ENCODE measurements at regions not wholly inside any gene's neighbourhood (a gene's known extent, or its start where the extent isn't known, plus 50 kb on each side); places are given as distances from the start of the nearest gene placed in this dataset.
"Not testable (repeated sequence)": the region's sequence is repeated elsewhere in the genome, so short reads cannot be mapped to it uniquely, and the experiment has no call there.

GRCh38 chr3:40939030-40939740 lies 260.1 kb upstream of the CTNNB1 start:
- no peak overlapping the region for H3K4me3 ChIP-seq (ENCODE audit: low read depth, low read length, poor library complexity, severe bottlenecking)
- H3K9me3 ChIP-seq (ENCODE audit: low read length) = no peaks in the 10 kb centered on the region
- no peak overlapping the region for H3K27ac ChIP-seq (ENCODE audit: low read depth, low read length, poor library complexity, severe bottlenecking)
- ChIA-PET CTCF (ENCODE audit: unreplicated experiment) (no interaction called here), POLR2A (interaction anchor here (1.2 kb wide), 1 partner anchor 10 kb away, joined by 4 read pairs; no protein-coding TSS in a partner anchor)
- no peak for TF ChIP-seq EZH2phosphoT487 (IDR thresholded peaks at IDR 0.05; ENCODE audit: borderline replicate concordance, low read depth, low read length)
- no peak for TF ChIP-seq CTCF (conservative IDR thresholded peaks at IDR 0.05; ENCODE audit: low read length)
- H3K4me1 ChIP-seq (ENCODE audit: insufficient read depth, low read length, poor library complexity, severe bottlenecking) = no peaks in the 10 kb centered on the region
- BruUV-seq (replicated peaks) = no TSS peak
- no peak overlapping the region for H2AFZ ChIP-seq (ENCODE audit: low read length)
- intact Hi-C loops (cut with micrococcal nuclease; ENCODE audit: unreplicated experiment) = no loop called here
- H4K20me1 ChIP-seq (ENCODE audit: insufficient read depth, low read length) = no peaks in the 10 kb centered on the region
- H3K4me2 ChIP-seq (ENCODE audit: low read length) = no peak overlapping the region
- no peaks in the 10 kb centered on the region for H3K9me2 ChIP-seq (ENCODE audit: insufficient read depth, low read length)
- no peak for DNase-seq (ENCODE audit: low spot score)
- no peaks in the 10 kb centered on the region for H3K79me2 ChIP-seq (ENCODE audit: insufficient read depth, low read depth, low read length)
- no peaks in the 10 kb centered on the region for H3K36me3 ChIP-seq (ENCODE audit: insufficient read depth, low read length)

GRCh38 chr3:40939741-40940130 lies 259.6 kb upstream of the CTNNB1 start:
- H3K9me3 ChIP-seq (ENCODE audit: low read length) = no peaks in the 10 kb centered on the region
- H3K4me2 ChIP-seq (ENCODE audit: low read length) = no peak overlapping the region
- no peak for TF ChIP-seq EZH2phosphoT487 (IDR thresholded peaks at IDR 0.05; ENCODE audit: borderline replicate concordance, low read depth, low read length)
- TF ChIP-seq CTCF (conservative IDR thresholded peaks at IDR 0.05; ENCODE audit: low read length) = no peak
- H3K4me3 ChIP-seq (ENCODE audit: low read depth, low read length, poor library complexity, severe bottlenecking) = no peak overlapping the region
- H3K4me1 ChIP-seq (ENCODE audit: insufficient read depth, low read length, poor library complexity, severe bottlenecking) = no peaks in the 10 kb centered on the region
- H3K9me2 ChIP-seq (ENCODE audit: insufficient read depth, low read length) = no peaks in the 10 kb centered on the region
- BruUV-seq (replicated peaks) = no TSS peak
- no peak overlapping the region for H2AFZ ChIP-seq (ENCODE audit: low read length)
- POLR2A ChIA-PET = no interaction called here
- H3K36me3 ChIP-seq (ENCODE audit: insufficient read depth, low read length) = no peaks in the 10 kb centered on the region
- intact Hi-C loops (cut with micrococcal nuclease; ENCODE audit: unreplicated experiment) = no loop called here
- CTCF ChIA-PET (ENCODE audit: unreplicated experiment) = no interaction called here
- no peaks in the 10 kb centered on the region for H3K79me2 ChIP-seq (ENCODE audit: insufficient read depth, low read depth, low read length)
- no peak overlapping the region for H3K27ac ChIP-seq (ENCODE audit: low read depth, low read length, poor library complexity, severe bottlenecking)
- no peak for DNase-seq (ENCODE audit: low spot score)
- H4K20me1 ChIP-seq (ENCODE audit: insufficient read depth, low read length) = no peaks in the 10 kb centered on the region

GRCh38 chr3:40940651-40941050 lies 258.7 kb upstream of the CTNNB1 start:
- Histone ChIP-seq H3K4me3 (ENCODE audit: low read depth, low read length, poor library complexity, severe bottlenecking) (no peak overlapping the region), H2AFZ (ENCODE audit: low read length) (no peak overlapping the region), H3K36me3 (ENCODE audit: insufficient read depth, low read length) (no peaks in the 10 kb centered on the region), H3K9me3 (ENCODE audit: low read length) (no peaks in the 10 kb centered on the region), H3K79me2 (ENCODE audit: insufficient read depth, low read depth, low read length) (no peaks in the 10 kb centered on the region), H4K20me1 (ENCODE audit: insufficient read depth, low read length) (no peaks in the 10 kb centered on the region), H3K4me2 (ENCODE audit: low read length) (no peak overlapping the region), H3K9me2 (ENCODE audit: insufficient read depth, low read length) (no peaks in the 10 kb centered on the region), H3K27ac (ENCODE audit: low read depth, low read length, poor library complexity, severe bottlenecking) (no peak overlapping the region), H3K4me1 (ENCODE audit: insufficient read depth, low read length, poor library complexity, severe bottlenecking) (no peaks in the 10 kb centered on the region)
- TF ChIP-seq EZH2phosphoT487 (IDR thresholded peaks at IDR 0.05; ENCODE audit: borderline replicate concordance, low read depth, low read length) (no peak), CTCF (conservative IDR thresholded peaks at IDR 0.05; ENCODE audit: low read length) (no peak)
- no TSS peak for BruUV-seq (replicated peaks)
- ChIA-PET CTCF (ENCODE audit: unreplicated experiment) (no interaction called here), POLR2A (no interaction called here)
- no peak for DNase-seq (ENCODE audit: low spot score)
- intact Hi-C loops (cut with micrococcal nuclease; ENCODE audit: unreplicated experiment) = no loop called here

GRCh38 chr3:40947022-40947421 lies 252.3 kb upstream of the CTNNB1 start:
- CTCF ChIA-PET (ENCODE audit: unreplicated experiment); H3K9me3 ChIP-seq (ENCODE audit: low read length): not testable (repeated sequence)

More at GRCh38 chr3:40947022-40947421, 252.3 kb upstream of the CTNNB1 start:
- H3K79me2 ChIP-seq (ENCODE audit: insufficient read depth, low read depth, low read length); H3K4me2 ChIP-seq (ENCODE audit: low read length); intact Hi-C loops (cut with micrococcal nuclease; ENCODE audit: unreplicated experiment); H3K27ac ChIP-seq (ENCODE audit: low read depth, low read length, poor library complexity, severe bottlenecking); BruUV-seq (replicated peaks); H3K4me1 ChIP-seq (ENCODE audit: insufficient read depth, low read length, poor library complexity, severe bottlenecking); H3K4me3 ChIP-seq (ENCODE audit: low read depth, low read length, poor library complexity, severe bottlenecking); H2AFZ ChIP-seq (ENCODE audit: low read length); H4K20me1 ChIP-seq (ENCODE audit: insufficient read depth, low read length); POLR2A ChIA-PET; DNase-seq (ENCODE audit: low spot score); H3K36me3 ChIP-seq (ENCODE audit: insufficient read depth, low read length); H3K9me2 ChIP-seq (ENCODE audit: insufficient read depth, low read length): not testable (repeated sequence)

Measured in OCI-LY7 (cell line).